Fibroblast of lung (primary cell): ENCODE measurements at regions not wholly inside any gene's neighbourhood (a gene's known extent, or its start where the extent isn't known, plus 50 kb on each side); places are given as distances from the start of the nearest gene placed in this dataset.

ENCODE experiments used
- EZH2 ChIP-seq: IDR thresholded peaks from 2 replicates; pipeline ENCODE4 v1.5.1; 2012; ENCODE audit warnings: low read length, control low read depth, mild to moderate bottlenecking; ENCODE audit errors: missing control alignments
- TF ChIP-seq, protein P1 (sequence below), 2 donors: IDR thresholded peaks in 1 of 2; conservative IDR thresholded peaks in 1 of 2; 1 replicate in 1 of 2; 2 replicates in 1 of 2; pipeline ENCODE4 v1.5.1; 2011 to 2012; ENCODE audit warnings: low read length in 2 of 2, control low read depth in 1 of 2, inconsistent platforms in 1 of 2, low read depth in 1 of 2, mild to moderate bottlenecking in 1 of 2

DNA sequence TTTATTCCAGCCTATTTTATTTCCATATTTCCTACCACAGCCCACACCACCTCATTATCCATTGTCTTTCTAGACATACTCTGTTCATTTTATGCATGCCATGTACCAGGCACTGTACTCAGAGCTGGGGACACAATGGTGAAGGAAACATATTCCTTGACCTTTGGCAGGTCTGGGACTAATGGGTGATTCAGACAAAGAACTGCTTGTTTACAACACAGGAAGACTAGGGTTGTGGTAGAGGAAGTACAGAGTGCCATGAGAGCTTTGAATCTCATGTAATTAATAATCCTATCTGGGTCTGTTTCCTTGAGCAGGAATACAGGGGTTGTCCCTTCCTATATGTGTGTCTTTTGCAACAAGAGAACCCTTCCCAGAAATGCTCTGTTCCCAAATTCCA is 75.1 kb upstream of the NUDT10 start:
- TF ChIP-seq, protein P1, sequence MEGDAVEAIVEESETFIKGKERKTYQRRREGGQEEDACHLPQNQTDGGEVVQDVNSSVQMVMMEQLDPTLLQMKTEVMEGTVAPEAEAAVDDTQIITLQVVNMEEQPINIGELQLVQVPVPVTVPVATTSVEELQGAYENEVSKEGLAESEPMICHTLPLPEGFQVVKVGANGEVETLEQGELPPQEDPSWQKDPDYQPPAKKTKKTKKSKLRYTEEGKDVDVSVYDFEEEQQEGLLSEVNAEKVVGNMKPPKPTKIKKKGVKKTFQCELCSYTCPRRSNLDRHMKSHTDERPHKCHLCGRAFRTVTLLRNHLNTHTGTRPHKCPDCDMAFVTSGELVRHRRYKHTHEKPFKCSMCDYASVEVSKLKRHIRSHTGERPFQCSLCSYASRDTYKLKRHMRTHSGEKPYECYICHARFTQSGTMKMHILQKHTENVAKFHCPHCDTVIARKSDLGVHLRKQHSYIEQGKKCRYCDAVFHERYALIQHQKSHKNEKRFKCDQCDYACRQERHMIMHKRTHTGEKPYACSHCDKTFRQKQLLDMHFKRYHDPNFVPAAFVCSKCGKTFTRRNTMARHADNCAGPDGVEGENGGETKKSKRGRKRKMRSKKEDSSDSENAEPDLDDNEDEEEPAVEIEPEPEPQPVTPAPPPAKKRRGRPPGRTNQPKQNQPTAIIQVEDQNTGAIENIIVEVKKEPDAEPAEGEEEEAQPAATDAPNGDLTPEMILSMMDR (conservative IDR thresholded peaks at IDR 0.05 in 1 of 2, IDR thresholded peaks at IDR 0.05 in 1 of 2; ENCODE audit: low read depth in 1 of 2, low read length in 2 of 2): no peak
- TF ChIP-seq EZH2: no peak
